Liver (tissue), 8 donors: ENCODE measurements at regions not wholly inside any gene's neighbourhood (a gene's known extent, or its start where the extent isn't known, plus 50 kb on each side); places are given as distances from the start of the nearest gene placed in this dataset.

Source experiments
- DNase-seq: peaks from one replicate; pipeline ENCODE4 v3.0.0-alpha.2; 2017; ENCODE audit warnings: low spot score
- H3K27ac ChIP-seq, 2 donors: one replicate each; pipeline ENCODE4 v1.7.0; 2013; ENCODE audit warnings: inconsistent platforms in 2 of 2, low read length in 2 of 2, control low read depth in 1 of 2, low read depth in 1 of 2, mild to moderate bottlenecking in 1 of 2
- H3K27me3 ChIP-seq, 4 donors: one replicate each; pipeline versions ENCODE4 v1.6.1 to v1.7.0; 2013; ENCODE audit warnings: low read length in 3 of 4, inconsistent platforms in 1 of 4, mild to moderate bottlenecking in 1 of 4, moderate library complexity in 1 of 4; ENCODE audit not compliant: control insufficient read depth in 4 of 4, insufficient read depth in 4 of 4
- H3K36me3 ChIP-seq, 4 donors: one replicate each; pipeline versions ENCODE4 v1.6.1 to v1.7.0; 2013; ENCODE audit warnings: low read length in 3 of 4, mild to moderate bottlenecking in 3 of 4, low read depth in 1 of 4, moderate library complexity in 1 of 4; ENCODE audit not compliant: control insufficient read depth in 4 of 4, insufficient read depth in 3 of 4
- H3K4me1 ChIP-seq, 4 donors: one replicate each; pipeline versions ENCODE4 v1.6.1 to v1.7.0; 2013; ENCODE audit warnings: low read length in 3 of 4, mild to moderate bottlenecking in 3 of 4, moderate library complexity in 1 of 4; ENCODE audit not compliant: control insufficient read depth in 4 of 4, insufficient read depth in 4 of 4
- H3K4me3 ChIP-seq, 3 donors: one replicate each; pipeline versions ENCODE4 v1.6.1 to v1.7.0; 2013; ENCODE audit warnings: low read length in 3 of 3, control low read depth in 1 of 3, low read depth in 1 of 3, mild to moderate bottlenecking in 1 of 3
- H3K9ac ChIP-seq, 2 donors: one replicate each; pipeline ENCODE4 v1.7.0; 2013; ENCODE audit warnings: low read length in 2 of 2, mild to moderate bottlenecking in 2 of 2, moderate library complexity in 2 of 2, control low read depth in 1 of 2, low read depth in 1 of 2
- H3K9me3 ChIP-seq, 4 donors: one replicate each; pipeline versions ENCODE4 v1.6.1 to v1.7.0; 2013; ENCODE audit warnings: low read length in 3 of 4; ENCODE audit not compliant: control insufficient read depth in 4 of 4
- EGR1 ChIP-seq, 2 donors: IDR thresholded peaks; 2 replicates each; pipeline ENCODE4 v1.6.1; 2016 to 2018; ENCODE audit warnings: antibody characterized with exemption in 2 of 2, low read depth in 2 of 2
- FOXA1 ChIP-seq: IDR thresholded peaks from 2 replicates; pipeline ENCODE4 v1.6.1; 2016; ENCODE audit warnings: antibody characterized with exemption
- FOXA2 ChIP-seq: IDR thresholded peaks from 2 replicates; pipeline ENCODE4 v1.6.1; 2016; ENCODE audit warnings: antibody characterized with exemption
- GABPA ChIP-seq, 2 donors: IDR thresholded peaks in 1 of 2; conservative IDR thresholded peaks in 1 of 2; 2 replicates each; pipeline ENCODE4 v1.6.1; 2016; ENCODE audit warnings: antibody characterized with exemption in 2 of 2, mild to moderate bottlenecking in 1 of 2, moderate library complexity in 1 of 2
- HNF4A ChIP-seq, 2 donors: conservative IDR thresholded peaks; 2 replicates each; pipeline ENCODE4 v1.6.1; 2016; ENCODE audit warnings: antibody characterized with exemption in 2 of 2, mild to moderate bottlenecking in 2 of 2
- HNF4G ChIP-seq: IDR thresholded peaks from 2 replicates; pipeline ENCODE4 v1.6.1; 2016; ENCODE audit warnings: antibody characterized with exemption
- JUND ChIP-seq, 2 donors: IDR thresholded peaks; 2 replicates each; pipeline ENCODE4 v1.6.1; 2016; ENCODE audit warnings: antibody characterized with exemption in 2 of 2
- NR2F2 ChIP-seq: IDR thresholded peaks from 2 replicates; pipeline ENCODE4 v1.6.1; 2016; ENCODE audit warnings: antibody characterized with exemption
- RAD21 ChIP-seq, 2 donors: IDR thresholded peaks; 2 replicates each; pipeline ENCODE4 v1.6.1; 2016; ENCODE audit warnings: antibody characterized with exemption in 2 of 2, mild to moderate bottlenecking in 2 of 2
- RXRA ChIP-seq, 2 donors: IDR thresholded peaks; 2 replicates each; pipeline ENCODE4 v1.6.1; 2017 to 2018; ENCODE audit warnings: antibody characterized with exemption in 2 of 2, mild to moderate bottlenecking in 1 of 2
- SP1 ChIP-seq: IDR thresholded peaks from 2 replicates; pipeline ENCODE4 v1.6.1; 2018; ENCODE audit warnings: antibody characterized with exemption, mild to moderate bottlenecking
- TAF1 ChIP-seq: conservative IDR thresholded peaks from 2 replicates; pipeline ENCODE4 v1.6.1; 2016; ENCODE audit warnings: antibody characterized with exemption, mild to moderate bottlenecking
- YY1 ChIP-seq: IDR thresholded peaks from 2 replicates; pipeline ENCODE4 v1.6.1; 2016; ENCODE audit warnings: antibody characterized with exemption, mild to moderate bottlenecking
- WGBS: extraction: QIAGEN DNeasy Blood & Tissue Kit; methylation state at CpG from one replicate; pipeline ENCODE4 v1.1.7; 2013; 5-methylcytosine and 5-hydroxymethylcytosine counted together
- TF ChIP-seq, protein P1 (sequence below): IDR thresholded peaks from 2 replicates; pipeline ENCODE4 v1.6.1; 2016; ENCODE audit warnings: antibody characterized with exemption, mild to moderate bottlenecking
- TF ChIP-seq, protein P2 (sequence below): IDR thresholded peaks from 2 replicates; pipeline ENCODE4 v1.6.1; 2016; ENCODE audit warnings: antibody characterized with exemption
- TF ChIP-seq, protein P3 (sequence below): IDR thresholded peaks from 2 replicates; pipeline ENCODE4 v1.6.1; 2016; ENCODE audit warnings: antibody characterized with exemption
- TF ChIP-seq, protein P4 (sequence below): IDR thresholded peaks from 2 replicates; pipeline ENCODE4 v1.6.1; 2016; ENCODE audit warnings: antibody characterized with exemption
- TF ChIP-seq, protein P5 (sequence below): fragments of 150-350 bp; IDR thresholded peaks from 2 replicates; pipeline ENCODE4 v1.5.1; 2017; ENCODE audit warnings: improper control_type of control experiment, low read depth, low read length; ENCODE audit not compliant: missing input control
- donor health status: healthy.
- donor health status: healthy.
- donor health status: healthy.
- donor health status: healthy.
- donor health status: healthy.

DNA sequence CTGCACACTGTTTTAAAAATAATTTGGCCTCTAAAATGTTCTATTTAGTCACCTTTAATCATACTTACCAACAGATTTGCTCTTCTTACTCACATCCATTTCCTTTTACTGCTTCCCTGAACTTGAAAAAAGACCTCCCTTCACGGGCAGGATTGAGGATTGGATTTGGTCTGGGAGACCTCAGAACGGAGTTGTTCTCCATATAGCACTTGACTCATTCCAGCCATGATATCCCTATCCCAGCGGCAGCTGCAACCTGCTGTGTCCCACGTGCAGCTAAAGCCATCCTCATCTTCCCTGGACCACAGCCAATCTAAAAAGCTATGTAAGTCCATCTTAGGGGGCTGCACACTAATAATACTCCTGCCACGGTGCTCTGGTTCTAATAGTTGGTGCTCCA, 97.0 kb upstream of the PTPRM start:
- TF ChIP-seq HNF4A (conservative IDR thresholded peaks at IDR 0.05) (no peak), YY1 (no peak), SP1 (no peak), RXRA (IDR thresholded peaks at IDR 0.05) (no peak), FOXA2 (no peak), FOXA1 (no peak), HNF4G (no peak), EGR1 (IDR thresholded peaks at IDR 0.05; ENCODE audit: low read depth in 2 of 2) (no peak), JUND (IDR thresholded peaks at IDR 0.05) (no peak), GABPA (IDR thresholded peaks at IDR 0.05 in 1 of 2, conservative IDR thresholded peaks at IDR 0.05 in 1 of 2) (no peak), RAD21 (IDR thresholded peaks at IDR 0.05) (no peak)
- TF ChIP-seq, protein P1, sequence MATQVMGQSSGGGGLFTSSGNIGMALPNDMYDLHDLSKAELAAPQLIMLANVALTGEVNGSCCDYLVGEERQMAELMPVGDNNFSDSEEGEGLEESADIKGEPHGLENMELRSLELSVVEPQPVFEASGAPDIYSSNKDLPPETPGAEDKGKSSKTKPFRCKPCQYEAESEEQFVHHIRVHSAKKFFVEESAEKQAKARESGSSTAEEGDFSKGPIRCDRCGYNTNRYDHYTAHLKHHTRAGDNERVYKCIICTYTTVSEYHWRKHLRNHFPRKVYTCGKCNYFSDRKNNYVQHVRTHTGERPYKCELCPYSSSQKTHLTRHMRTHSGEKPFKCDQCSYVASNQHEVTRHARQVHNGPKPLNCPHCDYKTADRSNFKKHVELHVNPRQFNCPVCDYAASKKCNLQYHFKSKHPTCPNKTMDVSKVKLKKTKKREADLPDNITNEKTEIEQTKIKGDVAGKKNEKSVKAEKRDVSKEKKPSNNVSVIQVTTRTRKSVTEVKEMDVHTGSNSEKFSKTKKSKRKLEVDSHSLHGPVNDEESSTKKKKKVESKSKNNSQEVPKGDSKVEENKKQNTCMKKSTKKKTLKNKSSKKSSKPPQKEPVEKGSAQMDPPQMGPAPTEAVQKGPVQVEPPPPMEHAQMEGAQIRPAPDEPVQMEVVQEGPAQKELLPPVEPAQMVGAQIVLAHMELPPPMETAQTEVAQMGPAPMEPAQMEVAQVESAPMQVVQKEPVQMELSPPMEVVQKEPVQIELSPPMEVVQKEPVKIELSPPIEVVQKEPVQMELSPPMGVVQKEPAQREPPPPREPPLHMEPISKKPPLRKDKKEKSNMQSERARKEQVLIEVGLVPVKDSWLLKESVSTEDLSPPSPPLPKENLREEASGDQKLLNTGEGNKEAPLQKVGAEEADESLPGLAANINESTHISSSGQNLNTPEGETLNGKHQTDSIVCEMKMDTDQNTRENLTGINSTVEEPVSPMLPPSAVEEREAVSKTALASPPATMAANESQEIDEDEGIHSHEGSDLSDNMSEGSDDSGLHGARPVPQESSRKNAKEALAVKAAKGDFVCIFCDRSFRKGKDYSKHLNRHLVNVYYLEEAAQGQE, result no peak
- TF ChIP-seq, protein P2, sequence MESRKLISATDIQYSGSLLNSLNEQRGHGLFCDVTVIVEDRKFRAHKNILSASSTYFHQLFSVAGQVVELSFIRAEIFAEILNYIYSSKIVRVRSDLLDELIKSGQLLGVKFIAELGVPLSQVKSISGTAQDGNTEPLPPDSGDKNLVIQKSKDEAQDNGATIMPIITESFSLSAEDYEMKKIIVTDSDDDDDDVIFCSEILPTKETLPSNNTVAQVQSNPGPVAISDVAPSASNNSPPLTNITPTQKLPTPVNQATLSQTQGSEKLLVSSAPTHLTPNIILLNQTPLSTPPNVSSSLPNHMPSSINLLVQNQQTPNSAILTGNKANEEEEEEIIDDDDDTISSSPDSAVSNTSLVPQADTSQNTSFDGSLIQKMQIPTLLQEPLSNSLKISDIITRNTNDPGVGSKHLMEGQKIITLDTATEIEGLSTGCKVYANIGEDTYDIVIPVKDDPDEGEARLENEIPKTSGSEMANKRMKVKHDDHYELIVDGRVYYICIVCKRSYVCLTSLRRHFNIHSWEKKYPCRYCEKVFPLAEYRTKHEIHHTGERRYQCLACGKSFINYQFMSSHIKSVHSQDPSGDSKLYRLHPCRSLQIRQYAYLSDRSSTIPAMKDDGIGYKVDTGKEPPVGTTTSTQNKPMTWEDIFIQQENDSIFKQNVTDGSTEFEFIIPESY, result no peak
- TF ChIP-seq, protein P3, sequence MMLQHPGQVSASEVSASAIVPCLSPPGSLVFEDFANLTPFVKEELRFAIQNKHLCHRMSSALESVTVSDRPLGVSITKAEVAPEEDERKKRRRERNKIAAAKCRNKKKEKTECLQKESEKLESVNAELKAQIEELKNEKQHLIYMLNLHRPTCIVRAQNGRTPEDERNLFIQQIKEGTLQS, result no peak
- TF ChIP-seq, protein P4, sequence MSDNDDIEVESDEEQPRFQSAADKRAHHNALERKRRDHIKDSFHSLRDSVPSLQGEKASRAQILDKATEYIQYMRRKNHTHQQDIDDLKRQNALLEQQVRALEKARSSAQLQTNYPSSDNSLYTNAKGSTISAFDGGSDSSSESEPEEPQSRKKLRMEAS, result no peak
- TF ChIP-seq, protein P5, sequence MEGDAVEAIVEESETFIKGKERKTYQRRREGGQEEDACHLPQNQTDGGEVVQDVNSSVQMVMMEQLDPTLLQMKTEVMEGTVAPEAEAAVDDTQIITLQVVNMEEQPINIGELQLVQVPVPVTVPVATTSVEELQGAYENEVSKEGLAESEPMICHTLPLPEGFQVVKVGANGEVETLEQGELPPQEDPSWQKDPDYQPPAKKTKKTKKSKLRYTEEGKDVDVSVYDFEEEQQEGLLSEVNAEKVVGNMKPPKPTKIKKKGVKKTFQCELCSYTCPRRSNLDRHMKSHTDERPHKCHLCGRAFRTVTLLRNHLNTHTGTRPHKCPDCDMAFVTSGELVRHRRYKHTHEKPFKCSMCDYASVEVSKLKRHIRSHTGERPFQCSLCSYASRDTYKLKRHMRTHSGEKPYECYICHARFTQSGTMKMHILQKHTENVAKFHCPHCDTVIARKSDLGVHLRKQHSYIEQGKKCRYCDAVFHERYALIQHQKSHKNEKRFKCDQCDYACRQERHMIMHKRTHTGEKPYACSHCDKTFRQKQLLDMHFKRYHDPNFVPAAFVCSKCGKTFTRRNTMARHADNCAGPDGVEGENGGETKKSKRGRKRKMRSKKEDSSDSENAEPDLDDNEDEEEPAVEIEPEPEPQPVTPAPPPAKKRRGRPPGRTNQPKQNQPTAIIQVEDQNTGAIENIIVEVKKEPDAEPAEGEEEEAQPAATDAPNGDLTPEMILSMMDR, result no peak
- Histone ChIP-seq H3K27ac (no peak overlapping the region), H3K4me3 (no peak overlapping the region), H3K9ac (no peak overlapping the region), H3K4me1 (no peaks in the 10 kb centered on the region), H3K27me3 (peaks cover 0 to 3% (median 1%) of the 10 kb centered on the region in 4 donors), H3K9me3 (no peaks in the 10 kb centered on the region), H3K36me3 (no peaks in the 10 kb centered on the region)
- 82% methylated on average over 5 of the region's 5 CpGs for WGBS
- DNase-seq, result no peak

DNA sequence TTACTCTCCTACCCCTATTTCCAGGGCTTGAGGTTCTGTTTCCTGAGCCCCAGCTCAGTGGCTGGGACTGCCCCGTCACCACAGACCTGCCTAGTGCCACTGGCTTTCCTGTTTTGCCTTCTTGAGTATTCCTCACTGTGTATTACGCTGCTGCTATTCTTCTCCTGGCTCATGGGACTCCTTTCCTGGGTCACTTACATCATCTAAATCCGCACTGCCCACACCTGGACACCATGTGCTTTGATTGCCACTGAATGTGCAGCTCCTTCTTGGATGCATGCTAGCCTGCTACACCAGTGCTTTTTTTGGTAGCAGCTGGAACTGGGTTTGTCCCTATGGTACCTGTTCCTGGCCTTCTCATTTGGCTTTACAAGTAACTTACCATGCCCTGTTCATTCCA, 96.6 kb upstream of the PTPRM start:
- Histone ChIP-seq H3K27ac (no peak overlapping the region), H3K27me3 (peaks cover 0 to 3% (median 1%) of the 10 kb centered on the region in 4 donors), H3K4me3 (no peak overlapping the region), H3K9me3 (no peaks in the 10 kb centered on the region), H3K4me1 (no peaks in the 10 kb centered on the region), H3K9ac (no peak overlapping the region), H3K36me3 (no peaks in the 10 kb centered on the region)
- 90% methylated on average over 3 of the region's 3 CpGs for WGBS
- no peak for DNase-seq
- TF ChIP-seq, protein P2, result no peak
- TF ChIP-seq TAF1 (no peak), SP1 (no peak), YY1 (no peak), EGR1 (IDR thresholded peaks at IDR 0.05; ENCODE audit: low read depth in 2 of 2) (no peak), RAD21 (IDR thresholded peaks at IDR 0.05) (no peak), FOXA1 (no peak), NR2F2 (no peak), JUND (IDR thresholded peaks at IDR 0.05) (no peak)
- TF ChIP-seq, protein P1, result no peak
- TF ChIP-seq, protein P3, result no peak
